Transverse colon (tissue), 3 donors: ENCODE measurements at regions not wholly inside any gene's neighbourhood (a gene's known extent, or its start where the extent isn't known, plus 50 kb on each side); places are given as distances from the start of the nearest gene placed in this dataset.

ENCODE experiments used
- EP300 ChIP-seq: sonication (generic); formaldehyde crosslinking; IDR thresholded peaks from one replicate; pipeline ENCODE4 v1.6.1; 2017; ENCODE audit warnings: antibody characterized with exemption, low read depth
- POLR2A ChIP-seq: fragments of 450-650 bp; IDR thresholded peaks from one replicate; pipeline ENCODE4 v1.6.1; 2016; ENCODE audit warnings: antibody characterized with exemption, mild to moderate bottlenecking, moderate library complexity
- TF ChIP-seq, protein P1 (sequence below), 5 experiments: fragments of 200-600 bp in 3 of 5; fragments of 450-650 bp in 2 of 5; sonication (generic) in 3 of 5; IDR thresholded peaks; 1 replicate in 2 of 5; 2 replicates in 3 of 5; pipeline ENCODE4 v1.5.1; 2016 to 2017; ENCODE audit warnings: antibody characterized with exemption in 5 of 5, inconsistent platforms in 3 of 5, mild to moderate bottlenecking in 2 of 5, moderate library complexity in 1 of 5

GRCh38 chr16:86261379-86261778, 248.9 kb upstream of the FOXF1 start:
- TF ChIP-seq, protein P1, sequence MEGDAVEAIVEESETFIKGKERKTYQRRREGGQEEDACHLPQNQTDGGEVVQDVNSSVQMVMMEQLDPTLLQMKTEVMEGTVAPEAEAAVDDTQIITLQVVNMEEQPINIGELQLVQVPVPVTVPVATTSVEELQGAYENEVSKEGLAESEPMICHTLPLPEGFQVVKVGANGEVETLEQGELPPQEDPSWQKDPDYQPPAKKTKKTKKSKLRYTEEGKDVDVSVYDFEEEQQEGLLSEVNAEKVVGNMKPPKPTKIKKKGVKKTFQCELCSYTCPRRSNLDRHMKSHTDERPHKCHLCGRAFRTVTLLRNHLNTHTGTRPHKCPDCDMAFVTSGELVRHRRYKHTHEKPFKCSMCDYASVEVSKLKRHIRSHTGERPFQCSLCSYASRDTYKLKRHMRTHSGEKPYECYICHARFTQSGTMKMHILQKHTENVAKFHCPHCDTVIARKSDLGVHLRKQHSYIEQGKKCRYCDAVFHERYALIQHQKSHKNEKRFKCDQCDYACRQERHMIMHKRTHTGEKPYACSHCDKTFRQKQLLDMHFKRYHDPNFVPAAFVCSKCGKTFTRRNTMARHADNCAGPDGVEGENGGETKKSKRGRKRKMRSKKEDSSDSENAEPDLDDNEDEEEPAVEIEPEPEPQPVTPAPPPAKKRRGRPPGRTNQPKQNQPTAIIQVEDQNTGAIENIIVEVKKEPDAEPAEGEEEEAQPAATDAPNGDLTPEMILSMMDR (IDR thresholded peaks at IDR 0.05), result no peak
- TF ChIP-seq EP300 (no peak), POLR2A (no peak)
